ENCODE measurements at regions not wholly inside any gene's neighbourhood (a gene's known extent, or its start where the extent isn't known, plus 50 kb on each side); places are given as distances from the start of the nearest gene placed in this dataset.

- FAIRE-seq (peak; percentile 5), DNase-seq (ENCODE audit: low read depth, low spot score) (no peak)
- H3K4me3 ChIP-seq (ENCODE audit: control insufficient read depth in 2 of 3, extremely low read depth in 1 of 3, insufficient read depth in 2 of 3, low read depth in 1 of 3, low read length in 3 of 3) = no peak overlapping the region
- no peaks in the 10 kb centered on the region for H3K79me2 ChIP-seq (ENCODE audit: control insufficient read depth, insufficient read depth, low read length)
- H3K9ac ChIP-seq (ENCODE audit: control insufficient read depth, extremely low read depth, insufficient read depth, low read length) = no peak overlapping the region
- H4K20me1 ChIP-seq (ENCODE audit: control insufficient read depth, extremely low read depth, insufficient read depth, low read length) = no peaks in the 10 kb centered on the region
- H3K4me1 ChIP-seq (ENCODE audit: control insufficient read depth, extremely low read depth, insufficient read depth, low read length) = peaks cover 8% of the 10 kb centered on the region
- dilution Hi-C loops (cut with MboI; ENCODE audit: extremely low pct_ligation_motif_present, low sequenced_read_pairs) = no loop called here
- no peaks in the 10 kb centered on the region for H3K9me1 ChIP-seq (ENCODE audit: control insufficient read depth, extremely low read depth, insufficient read depth, low read length)
- H3K36me3 ChIP-seq (ENCODE audit: control insufficient read depth in 2 of 2, extremely low read depth in 1 of 2, insufficient read depth in 2 of 2, low read length in 2 of 2) = no peaks in the 10 kb centered on the region
- no peaks in the 10 kb centered on the region for H3K27me3 ChIP-seq (ENCODE audit: control insufficient read depth, extremely low read depth, insufficient read depth, low read length)
- no peak overlapping the region for H3K27ac ChIP-seq (ENCODE audit: control insufficient read depth, insufficient read depth, low read length)
- H3K9me3 ChIP-seq (ENCODE audit: control insufficient read depth, low read depth, low read length) = no peaks in the 10 kb centered on the region
- no peak overlapping the region for H3K4me2 ChIP-seq (ENCODE audit: control insufficient read depth, extremely low read depth, insufficient read depth, low read depth, low read length)
- no peak overlapping the region for H2AFZ ChIP-seq (ENCODE audit: control insufficient read depth, low read length)
- no peak for TF ChIP-seq CTCF (optimal IDR thresholded peaks at IDR 0.05 in 1 of 3, IDR thresholded peaks at IDR 0.05 in 1 of 3, conservative IDR thresholded peaks at IDR 0.05 in 1 of 3; ENCODE audit: extremely low read depth in 1 of 3, insufficient read depth in 2 of 3, low read length in 3 of 3)
- TF ChIP-seq EZH2 (IDR thresholded peaks at IDR 0.05; ENCODE audit: low read length) = no peak
These were observed 159.3 kb downstream of the CAND1 start for GRCh38 chr12:67428431-67428830.

GRCh38 chr12:67430708-67431335 lies 161.7 kb downstream of the CAND1 start:
- Histone ChIP-seq H3K79me2 (ENCODE audit: control insufficient read depth, insufficient read depth, low read length) (no peaks in the 10 kb centered on the region), H4K20me1 (ENCODE audit: control insufficient read depth, extremely low read depth, insufficient read depth, low read length) (no peaks in the 10 kb centered on the region), H3K4me1 (ENCODE audit: control insufficient read depth, extremely low read depth, insufficient read depth, low read length) (peaks cover 8% of the 10 kb centered on the region), H3K27me3 (ENCODE audit: control insufficient read depth, extremely low read depth, insufficient read depth, low read length) (no peaks in the 10 kb centered on the region), H3K36me3 (ENCODE audit: control insufficient read depth in 2 of 2, extremely low read depth in 1 of 2, insufficient read depth in 2 of 2, low read length in 2 of 2) (no peaks in the 10 kb centered on the region), H3K27ac (ENCODE audit: control insufficient read depth, insufficient read depth, low read length) (no peak overlapping the region), H3K9ac (ENCODE audit: control insufficient read depth, extremely low read depth, insufficient read depth, low read length) (no peak overlapping the region), H3K4me3 (ENCODE audit: control insufficient read depth in 2 of 3, extremely low read depth in 1 of 3, insufficient read depth in 2 of 3, low read depth in 1 of 3, low read length in 3 of 3) (no peak overlapping the region), H3K9me3 (ENCODE audit: control insufficient read depth, low read depth, low read length) (no peaks in the 10 kb centered on the region), H2AFZ (ENCODE audit: control insufficient read depth, low read length) (no peak overlapping the region), H3K9me1 (ENCODE audit: control insufficient read depth, extremely low read depth, insufficient read depth, low read length) (no peaks in the 10 kb centered on the region), H3K4me2 (ENCODE audit: control insufficient read depth, extremely low read depth, insufficient read depth, low read depth, low read length) (no peak overlapping the region)
- TF ChIP-seq EZH2 (IDR thresholded peaks at IDR 0.05; ENCODE audit: low read length) (no peak), CTCF (optimal IDR thresholded peaks at IDR 0.05 in 1 of 3, IDR thresholded peaks at IDR 0.05 in 1 of 3, conservative IDR thresholded peaks at IDR 0.05 in 1 of 3; ENCODE audit: extremely low read depth in 1 of 3, insufficient read depth in 2 of 3, low read length in 3 of 3) (no peak)
- FAIRE-seq (no peak), DNase-seq (ENCODE audit: low read depth, low spot score) (no peak)
- dilution Hi-C loops (cut with MboI; ENCODE audit: extremely low pct_ligation_motif_present, low sequenced_read_pairs) = no loop called here

Data from keratinocyte (primary cell).